ELF-1 (cell line): ENCODE measurements at regions not wholly inside any gene's neighbourhood (a gene's known extent, or its start where the extent isn't known, plus 50 kb on each side); places are given as distances from the start of the nearest gene placed in this dataset.
A peak's percentile ranks its signal among the peaks of the same experiment; 100 is the strongest.

Experiments used
- DNase-seq: peaks from one replicate; pipeline ENCODE4 v3.0.0-alpha.2; 2016; ENCODE audit warnings: low read depth, low spot score

GRCh38 chr7:41006306-41006995 is 696.4 kb downstream of the INHBA start:
- no peak for DNase-seq

GRCh38 chr7:41005374-41005901 is 697.5 kb downstream of the INHBA start:
- DNase-seq, result no peak

- no peak for DNase-seq
Measured at GRCh38 chr7:41003977-41004376, 698.9 kb downstream of the INHBA start.

GRCh38 chr7:41003611-41003940 is 699.3 kb downstream of the INHBA start:
- peak; percentile 15 for DNase-seq

- peak; percentile 40 for DNase-seq
Measured at GRCh38 chr7:41002741-41003610, 699.9 kb downstream of the INHBA start.

- DNase-seq, result no peak
Measured at GRCh38 chr7:41000042-41000441, 702.8 kb downstream of the INHBA start.

- DNase-seq, result no peak
Measured at GRCh38 chr7:40996233-40996677, 706.6 kb downstream of the INHBA start.

DNA sequence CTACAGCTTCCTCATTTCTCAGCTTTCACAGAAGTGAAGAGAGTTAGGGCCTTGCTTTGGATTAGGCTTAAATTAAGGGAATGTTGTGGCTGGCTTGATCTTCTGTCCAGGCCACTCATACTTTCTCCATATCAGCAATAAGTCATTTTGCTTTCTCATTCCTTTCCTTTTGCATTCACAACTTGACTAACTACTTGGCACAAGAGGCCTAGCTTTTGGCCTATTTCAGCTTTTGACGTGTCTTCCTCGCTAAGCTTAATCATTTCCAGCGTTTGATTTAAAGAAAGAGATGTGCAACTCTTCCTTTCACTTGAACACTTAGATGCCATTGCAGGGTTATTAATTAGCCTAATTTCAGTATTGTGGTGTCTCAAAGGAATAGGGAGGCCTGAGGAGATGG is 712.0 kb downstream of the INHBA start:
- DNase-seq, result no peak

- DNase-seq, result no peak
Measured at GRCh38 chr7:40987571-40987970, 715.3 kb downstream of the INHBA start.

- DNase-seq, result no peak
Measured at GRCh38 chr7:40986351-40986873, 716.5 kb downstream of the INHBA start.

DNA sequence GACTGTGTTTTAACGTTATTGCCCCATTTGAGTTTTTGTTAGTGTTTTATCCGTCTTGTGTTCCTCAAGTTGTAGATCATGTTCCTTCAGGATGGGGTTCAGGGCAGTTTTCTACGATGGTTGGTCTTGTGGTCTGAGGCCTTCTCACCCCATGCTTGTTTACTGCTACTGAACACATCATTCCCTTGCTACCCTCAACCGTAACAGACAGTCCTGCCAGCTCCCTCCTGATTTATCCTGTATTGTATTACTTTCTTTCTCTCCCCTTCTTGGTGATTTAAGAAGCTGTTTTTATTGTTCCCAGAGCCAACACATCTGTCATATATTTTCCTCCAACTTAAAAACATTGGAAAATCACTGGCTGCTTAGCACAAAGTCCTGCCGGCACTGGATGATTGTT is 719.8 kb downstream of the INHBA start:
- DNase-seq, result no peak

DNA sequence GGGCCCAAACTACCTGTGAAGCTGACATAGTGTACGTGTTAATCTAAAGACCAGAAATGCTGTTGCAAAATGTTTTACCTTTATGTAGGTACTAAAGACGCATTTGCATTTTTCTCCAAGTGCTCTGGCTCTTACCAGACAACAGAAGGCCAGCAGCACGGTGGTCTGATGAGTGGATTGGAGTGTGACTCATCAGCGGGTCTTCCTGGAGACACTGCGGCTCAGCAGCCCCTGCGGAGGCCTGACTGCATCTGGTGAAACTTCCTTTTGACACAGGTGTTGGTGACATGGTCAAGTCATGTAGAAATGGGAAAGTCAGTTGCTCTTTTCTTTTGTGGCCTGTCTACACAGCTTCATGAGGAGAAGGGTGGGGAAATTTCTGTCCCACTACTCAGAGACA is 723.6 kb downstream of the INHBA start:
- DNase-seq, result peak; percentile 9

DNA sequence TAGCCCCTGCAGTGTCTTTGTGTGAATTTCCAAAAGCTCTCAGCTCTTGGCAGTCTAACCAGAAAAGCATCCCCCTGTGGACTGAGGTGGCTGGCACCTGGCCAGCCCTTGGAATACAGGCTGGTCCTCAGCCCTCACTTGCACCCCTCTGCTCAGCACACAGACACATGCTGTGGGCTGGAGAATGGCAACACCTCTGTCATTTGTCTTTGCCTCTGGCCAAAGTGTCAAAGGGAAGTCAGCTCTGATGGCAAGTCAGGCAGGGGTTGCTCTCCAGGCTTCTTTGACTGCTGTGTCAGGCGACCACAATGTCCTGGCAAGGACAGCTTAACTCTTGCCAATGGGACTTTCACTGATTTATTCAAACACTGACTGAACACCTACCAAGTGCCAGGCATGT is 724.8 kb downstream of the INHBA start:
- DNase-seq, result no peak

GRCh38 chr7:40977533-40977932 is 725.4 kb downstream of the INHBA start:
- no peak for DNase-seq

DNA sequence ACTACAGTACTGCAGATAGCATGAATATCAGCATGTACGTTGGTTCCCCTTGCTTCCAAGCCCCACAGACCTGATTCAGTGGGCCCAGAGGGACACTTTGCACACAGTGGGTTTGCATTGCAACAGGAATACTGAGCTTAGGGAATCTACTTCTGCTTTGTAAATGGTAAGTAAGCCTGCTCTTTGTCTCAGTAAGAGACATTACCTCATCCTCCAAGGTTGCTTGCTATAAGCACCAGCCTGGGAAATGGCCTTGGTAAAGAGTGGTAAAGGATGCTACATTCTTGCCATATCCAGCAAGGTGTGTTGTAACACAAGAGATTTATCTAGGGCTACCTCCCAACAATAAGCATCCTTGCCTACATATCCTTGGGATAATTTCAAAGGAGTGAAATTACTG is 730.5 kb downstream of the INHBA start:
- no peak for DNase-seq

DNA sequence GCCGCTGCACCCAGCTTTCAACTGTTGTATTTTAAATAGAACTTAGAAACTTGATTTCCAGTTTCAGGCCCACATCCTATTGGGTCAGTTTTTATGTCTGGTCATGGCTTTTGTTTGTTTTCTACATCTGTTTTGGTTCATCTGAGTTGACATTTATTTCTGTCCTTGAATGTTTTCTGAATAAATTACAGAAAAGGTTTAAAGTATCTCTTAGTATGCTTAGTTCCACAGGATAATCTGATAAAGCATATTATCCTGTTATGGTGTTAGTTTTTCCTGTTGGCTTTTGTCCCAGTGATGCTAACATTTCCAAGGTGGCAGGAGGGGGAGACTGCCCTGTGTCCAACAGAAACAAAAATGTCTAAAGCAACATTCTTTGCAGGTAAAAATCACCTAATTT is 733.2 kb downstream of the INHBA start:
- no peak for DNase-seq

DNA sequence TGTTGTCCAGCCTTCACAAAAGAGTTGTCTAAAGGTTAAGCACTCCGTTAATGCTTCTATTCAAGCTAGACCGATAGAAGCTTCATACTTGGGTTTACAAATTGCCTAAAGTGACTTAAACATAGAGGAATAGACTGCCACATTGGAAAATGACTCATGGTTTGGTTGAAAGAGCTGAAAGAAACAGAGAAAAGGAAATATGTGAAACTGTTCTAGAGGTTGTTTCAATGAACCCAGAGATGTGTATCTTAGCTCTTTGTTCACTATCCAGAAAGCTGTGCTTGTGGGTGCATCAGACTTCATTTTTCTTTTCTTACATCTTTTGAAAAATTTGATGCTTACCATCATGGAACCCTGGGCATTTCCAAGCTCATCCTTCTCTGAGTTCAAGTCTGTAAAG is 736.2 kb downstream of the INHBA start:
- DNase-seq, result no peak

DNA sequence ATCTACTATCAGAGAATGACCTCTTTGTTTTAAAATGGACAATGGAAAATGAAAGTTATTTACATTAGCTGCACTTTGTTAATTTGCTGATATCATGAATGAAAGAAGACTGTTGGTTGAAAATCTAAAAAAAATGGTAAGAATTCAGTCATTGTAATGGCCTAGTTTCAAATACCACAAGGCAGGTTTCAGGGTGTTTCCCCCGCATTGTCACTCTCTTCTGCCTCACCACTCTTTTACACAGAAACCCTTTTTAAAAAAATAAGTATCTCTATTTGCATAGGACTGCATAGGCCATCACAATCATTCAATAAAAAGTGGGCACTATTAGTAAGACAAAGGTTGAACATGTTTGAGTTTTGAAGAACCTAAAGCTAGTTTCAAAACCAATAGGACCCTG is 737.1 kb downstream of the INHBA start:
- DNase-seq, result no peak

- no peak for DNase-seq
Measured at GRCh38 chr7:40965016-40965415, 737.9 kb downstream of the INHBA start.

DNA sequence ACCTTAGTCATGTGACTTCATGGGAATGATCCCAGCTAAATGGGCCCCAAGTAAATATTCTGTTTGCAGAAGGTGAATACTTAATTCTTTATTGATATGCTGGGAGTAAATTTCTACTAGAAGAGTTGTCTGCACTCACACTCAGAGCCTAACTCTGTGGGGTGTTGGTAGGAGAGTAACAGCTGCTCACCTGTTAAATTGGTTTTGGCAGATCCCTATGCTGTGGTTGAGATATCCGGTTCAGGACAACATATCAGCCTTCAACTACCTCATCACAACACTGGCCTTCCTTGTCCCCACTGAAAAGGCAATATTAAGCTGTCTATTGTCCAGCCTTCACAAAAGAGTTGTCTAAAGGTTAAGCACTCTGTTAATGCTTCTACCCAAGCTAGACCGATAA is 738.3 kb downstream of the INHBA start:
- DNase-seq, result no peak

DNA sequence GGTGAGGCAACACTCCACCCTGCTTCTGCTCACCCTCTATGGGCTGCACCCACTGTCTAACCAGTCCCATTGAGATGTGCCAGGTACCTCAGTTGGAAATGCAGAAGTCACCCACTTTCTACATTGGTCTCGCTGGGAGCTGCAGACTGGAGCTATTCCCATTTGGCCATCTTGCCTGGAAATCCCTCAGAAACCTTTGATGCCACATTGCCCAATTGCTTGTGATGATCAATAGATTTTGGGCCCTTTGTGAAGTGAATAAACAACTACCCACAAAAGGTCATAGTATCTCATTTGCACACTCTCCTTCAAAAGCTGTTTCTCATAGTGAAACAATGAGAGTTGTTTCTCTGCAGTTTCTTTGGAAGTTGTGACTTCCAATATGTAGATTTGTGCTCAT is 742.9 kb downstream of the INHBA start:
- no peak for DNase-seq

- no peak for DNase-seq
Measured at GRCh38 chr7:40948239-40948638, 754.7 kb downstream of the INHBA start.

DNA sequence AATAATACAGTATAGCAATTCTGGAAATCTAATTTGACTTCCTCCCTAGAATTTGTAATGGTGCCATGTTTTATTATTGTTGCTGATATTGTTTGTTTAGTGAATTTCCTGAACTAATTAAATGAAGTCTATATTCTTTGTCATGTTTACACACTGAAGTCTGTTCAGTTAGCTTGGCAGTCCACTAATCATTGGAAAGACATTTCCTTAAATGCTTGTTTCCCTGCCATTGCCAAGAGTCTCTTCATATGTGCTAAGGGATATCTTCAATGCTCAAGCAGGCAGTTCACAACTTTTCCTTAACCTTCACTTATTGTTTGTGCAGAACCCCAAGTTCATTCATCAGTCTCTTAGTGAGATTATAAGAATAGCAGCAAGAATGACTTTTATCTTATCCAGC is 755.3 kb downstream of the INHBA start:
- DNase-seq, result no peak
